Fibroblast of villous mesenchyme (primary cell): ENCODE measurements at regions not wholly inside any gene's neighbourhood (a gene's known extent, or its start where the extent isn't known, plus 50 kb on each side); places are given as distances from the start of the nearest gene placed in this dataset.

Experiments
- DNase-seq: peaks from one replicate; pipeline ENCODE4 v3.0.0-alpha.2; 2010; ENCODE audit warnings: low read depth
- H3K4me3 ChIP-seq: 2 replicates; pipeline ENCODE4 v1.5.1; 2011; ENCODE audit warnings: low read depth, mild to moderate bottlenecking, low read length
- CTCF ChIP-seq: IDR thresholded peaks from 2 replicates; pipeline ENCODE4 v1.5.1; 2012; ENCODE audit warnings: low read depth, mild to moderate bottlenecking, low read length; ENCODE audit not compliant: insufficient read depth

GRCh38 chr7:25863005-25863728 is 288.8 kb upstream of the NFE2L3 start:
- TF ChIP-seq CTCF, result no peak
- H3K4me3 ChIP-seq, result no peak overlapping the region
- no peak for DNase-seq

- no peak overlapping the region for H3K4me3 ChIP-seq
- no peak for DNase-seq
- no peak for TF ChIP-seq CTCF
Measured at GRCh38 chr7:25863729-25864110, 288.3 kb upstream of the NFE2L3 start.

DNA sequence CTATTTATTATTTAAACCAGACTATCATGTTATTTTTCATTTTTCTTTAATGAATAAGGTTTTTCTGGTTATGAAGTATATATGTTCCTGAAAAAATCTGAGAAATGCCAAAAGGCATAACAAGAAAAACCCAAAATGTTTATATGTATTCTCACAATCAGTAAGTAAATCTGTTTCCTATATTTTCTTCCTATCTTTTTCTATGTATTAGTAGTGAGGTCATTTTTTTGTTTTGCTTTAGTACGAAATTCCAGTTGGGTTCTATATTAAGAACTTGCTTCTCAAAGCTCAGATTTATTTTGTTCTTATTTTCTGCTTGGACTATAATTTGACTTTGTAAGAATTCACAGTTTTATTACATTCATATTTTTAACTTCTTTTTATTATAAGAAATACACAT is 287.5 kb upstream of the NFE2L3 start:
- no peak for DNase-seq
- no peak for TF ChIP-seq CTCF
- no peak overlapping the region for H3K4me3 ChIP-seq

- DNase-seq, result no peak
- TF ChIP-seq CTCF, result no peak
- no peak overlapping the region for H3K4me3 ChIP-seq
Measured at GRCh38 chr7:25864943-25865751, 286.9 kb upstream of the NFE2L3 start.

DNA sequence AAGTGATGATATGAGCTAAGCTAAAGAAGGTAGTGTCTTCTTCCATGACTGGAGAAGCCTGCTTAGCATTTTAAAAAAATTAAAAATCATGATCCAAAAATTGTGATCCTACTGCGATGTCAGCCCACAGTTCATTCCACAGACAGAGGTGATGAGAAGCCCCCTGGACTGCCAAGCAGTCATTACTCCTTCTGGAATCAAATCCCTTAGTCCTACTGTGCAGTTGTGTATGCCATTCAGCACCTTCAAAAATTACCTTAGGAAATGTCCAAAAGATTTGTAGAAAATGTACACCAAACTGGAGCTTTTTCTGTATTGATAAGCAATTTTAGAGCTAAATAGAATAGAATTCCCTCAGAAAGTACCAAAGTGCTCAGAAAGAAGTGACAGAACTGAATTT is 283.5 kb upstream of the NFE2L3 start:
- no peak for TF ChIP-seq CTCF
- DNase-seq, result no peak
- H3K4me3 ChIP-seq, result no peak overlapping the region

DNA sequence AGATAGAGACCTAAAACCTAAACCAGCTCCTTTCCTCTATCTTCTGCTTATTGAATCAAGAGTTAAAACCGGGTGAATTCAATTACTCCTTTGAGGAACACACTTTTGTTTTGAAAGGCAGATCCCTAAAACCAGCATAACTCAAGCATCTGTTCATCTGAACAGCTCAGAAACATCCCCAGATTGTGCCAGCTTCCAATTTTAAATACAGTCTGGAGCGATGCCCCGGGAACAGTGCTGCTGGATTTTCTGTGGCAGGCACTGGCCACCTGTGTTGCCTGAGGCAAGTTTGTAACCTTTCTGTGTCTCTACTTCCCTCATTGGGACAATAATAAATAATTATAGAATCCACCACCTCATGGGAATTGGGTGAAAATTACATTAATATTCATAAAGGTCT is 281.4 kb upstream of the NFE2L3 start:
- no peak for TF ChIP-seq CTCF

DNA sequence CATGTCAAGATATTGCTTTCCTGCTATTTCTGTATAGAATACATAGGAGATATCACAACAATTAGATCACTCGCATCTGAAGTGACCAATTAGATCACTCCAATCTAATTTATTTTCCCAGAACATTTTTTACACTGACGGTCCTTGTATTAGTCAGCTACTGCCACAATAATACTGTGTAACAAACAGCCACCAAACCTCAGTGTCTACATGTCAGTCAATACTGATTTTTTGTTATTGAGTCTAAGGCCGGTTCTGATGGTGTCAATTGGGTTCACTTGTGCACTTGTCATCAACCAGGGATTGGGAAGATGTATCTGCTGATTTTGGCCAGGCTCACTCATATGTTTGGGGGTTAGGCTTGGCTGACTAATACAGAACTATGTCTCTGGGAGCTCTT is 275.9 kb upstream of the NFE2L3 start:
- DNase-seq, result no peak
- H3K4me3 ChIP-seq, result no peak overlapping the region
- TF ChIP-seq CTCF, result no peak

More for the DNA sequence above, 281.4 kb upstream of the NFE2L3 start:
- H3K4me3 ChIP-seq, result no peak overlapping the region
- no peak for DNase-seq
